Spleen (tissue), 11 donors: ENCODE measurements at regions not wholly inside any gene's neighbourhood (a gene's known extent, or its start where the extent isn't known, plus 50 kb on each side); places are given as distances from the start of the nearest gene placed in this dataset.

Experiments used
- DNase-seq: peaks from one replicate; pipeline ENCODE4 v3.0.0-alpha.2; 2020
- H3K27ac ChIP-seq, 8 donors: fragments of 200-600 bp; sonication (generic) in 7 of 8; 1 replicate in 4 of 8; 2 replicates in 4 of 8; pipeline versions ENCODE4 v1.5.0 to v1.8.0; 2016 to 2021; ENCODE audit warnings: inconsistent platforms in 4 of 8, mild to moderate bottlenecking in 4 of 8, moderate library complexity in 1 of 8
- H3K27me3 ChIP-seq, 7 donors: fragments of 200-600 bp; sonication (generic) in 6 of 7; replicated peaks in 1 of 7; 1 replicate in 4 of 7; 2 replicates in 3 of 7; pipeline versions ENCODE4 v1.5.0 to v1.8.0; 2016 to 2021; ENCODE audit warnings: inconsistent platforms in 3 of 7, mild to moderate bottlenecking in 1 of 7
- H3K36me3 ChIP-seq, 6 donors: fragments of 200-600 bp; sonication (generic) in 5 of 6; 1 replicate in 4 of 6; 2 replicates in 2 of 6; pipeline versions ENCODE4 v1.5.0 to v1.8.0; 2016 to 2021; ENCODE audit warnings: inconsistent platforms in 2 of 6
- H3K4me1 ChIP-seq, 6 donors: fragments of 200-600 bp; sonication (generic) in 5 of 6; 1 replicate in 3 of 6; 2 replicates in 3 of 6; pipeline versions ENCODE4 v1.5.0 to v1.8.0; 2016 to 2021; ENCODE audit warnings: inconsistent platforms in 3 of 6
- H3K4me3 ChIP-seq, 8 donors: fragments of 200-600 bp; sonication (generic) in 7 of 8; 1 replicate in 4 of 8; 2 replicates in 4 of 8; pipeline versions ENCODE4 v1.5.0 to v1.8.0; 2016 to 2021; ENCODE audit warnings: inconsistent platforms in 4 of 8, mild to moderate bottlenecking in 4 of 8, moderate library complexity in 2 of 8
- H3K9me3 ChIP-seq, 8 donors: fragments of 200-600 bp; sonication (generic) in 7 of 8; 1 replicate in 4 of 8; 2 replicates in 4 of 8; pipeline versions ENCODE4 v1.5.0 to v1.8.0; 2016 to 2021; ENCODE audit warnings: inconsistent platforms in 4 of 8
- POLR2A ChIP-seq, 3 donors: fragments of 450-650 bp; IDR thresholded peaks; one replicate each; pipeline ENCODE4 v1.5.1; 2017; ENCODE audit warnings: antibody characterized with exemption in 3 of 3, mild to moderate bottlenecking in 1 of 3
- POLR2AphosphoS5 ChIP-seq, 3 donors: sonication (generic); formaldehyde crosslinking; IDR thresholded peaks; one replicate each; pipeline ENCODE4 v1.5.1; 2017; ENCODE audit warnings: antibody characterized with exemption in 3 of 3
- WGBS, 5 donors: extraction: QIAGEN DNeasy Blood & Tissue Kit in 3 of 5; methylation state at CpG; one replicate each; pipeline versions ENCODE4 v1.1.5 to v1.1.7; 2013 to 2018; 5-methylcytosine and 5-hydroxymethylcytosine counted together
- intact Hi-C: fragments of 100-400 bp; cut with DNase I; formaldehyde crosslinking; loops from one replicate; pipeline ENCODE4 v1.15.0; 2023; ENCODE audit warnings: low total_unique reads
- TF ChIP-seq, protein P1 (sequence below), 11 experiments: fragments of 200-600 bp in 7 of 11; fragments of 450-650 bp in 4 of 11; sonication (generic) in 4 of 11; IDR thresholded peaks in 8 of 11; conservative IDR thresholded peaks in 3 of 11; 1 replicate in 7 of 11; 2 replicates in 4 of 11; pipeline versions ENCODE4 v1.4.0 to v1.8.0; 2016 to 2021; ENCODE audit warnings: antibody characterized with exemption in 11 of 11, inconsistent platforms in 4 of 11, mild to moderate bottlenecking in 1 of 11
- donor health status: healthy with polysubstance abuse.
- donor health status: DM: no; HTN: no; CAD: no; lungs with moderate emphysema.
- donor health status: DM: no; HTN: no; CAD: no.
- donor health status: Bipolar disorder and iron deficiency.
- donor health status: healthy.
- donor health status: DM: no; HTN: no; CAD: no.
- donor health status: DM: yes; HTN: yes; CAD: no.

DNA sequence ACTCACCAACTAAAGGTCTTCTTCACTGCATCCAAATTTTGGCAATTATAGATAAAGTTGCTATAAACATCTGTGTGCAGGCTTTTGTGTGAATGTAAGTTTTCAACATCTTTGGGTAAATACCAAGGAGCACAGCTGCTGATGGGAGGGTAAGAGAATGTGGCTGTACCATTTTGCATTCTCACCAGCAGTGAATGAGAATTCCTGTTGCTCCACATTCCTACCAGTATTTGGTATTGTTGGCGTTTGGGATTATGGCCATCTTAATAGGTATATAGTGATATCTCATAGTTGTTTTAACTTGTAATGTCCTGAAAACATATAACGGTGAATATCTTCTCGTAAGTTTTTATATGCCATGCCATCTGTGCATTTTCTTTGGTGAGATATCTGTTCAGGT is 69.3 kb downstream of the ILRUN start:
- WGBS, 5 donors, result 96 to 99% (median 97%) methylated on average over 3 of the region's 3 CpGs
- Histone ChIP-seq H3K4me3 (no peak overlapping the region), H3K9me3 (no peaks in the 10 kb centered on the region), H3K27me3 (no peaks in the 10 kb centered on the region), H3K36me3 (peaks cover 0 to 26% (median 0%) of the 10 kb centered on the region in 6 donors), H3K4me1 (no peaks in the 10 kb centered on the region), H3K27ac (no peak overlapping the region)
- no peak for TF ChIP-seq POLR2A (IDR thresholded peaks at IDR 0.05)
- no peak for TF ChIP-seq POLR2AphosphoS5 (IDR thresholded peaks at IDR 0.05)
- TF ChIP-seq, protein P1, sequence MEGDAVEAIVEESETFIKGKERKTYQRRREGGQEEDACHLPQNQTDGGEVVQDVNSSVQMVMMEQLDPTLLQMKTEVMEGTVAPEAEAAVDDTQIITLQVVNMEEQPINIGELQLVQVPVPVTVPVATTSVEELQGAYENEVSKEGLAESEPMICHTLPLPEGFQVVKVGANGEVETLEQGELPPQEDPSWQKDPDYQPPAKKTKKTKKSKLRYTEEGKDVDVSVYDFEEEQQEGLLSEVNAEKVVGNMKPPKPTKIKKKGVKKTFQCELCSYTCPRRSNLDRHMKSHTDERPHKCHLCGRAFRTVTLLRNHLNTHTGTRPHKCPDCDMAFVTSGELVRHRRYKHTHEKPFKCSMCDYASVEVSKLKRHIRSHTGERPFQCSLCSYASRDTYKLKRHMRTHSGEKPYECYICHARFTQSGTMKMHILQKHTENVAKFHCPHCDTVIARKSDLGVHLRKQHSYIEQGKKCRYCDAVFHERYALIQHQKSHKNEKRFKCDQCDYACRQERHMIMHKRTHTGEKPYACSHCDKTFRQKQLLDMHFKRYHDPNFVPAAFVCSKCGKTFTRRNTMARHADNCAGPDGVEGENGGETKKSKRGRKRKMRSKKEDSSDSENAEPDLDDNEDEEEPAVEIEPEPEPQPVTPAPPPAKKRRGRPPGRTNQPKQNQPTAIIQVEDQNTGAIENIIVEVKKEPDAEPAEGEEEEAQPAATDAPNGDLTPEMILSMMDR (IDR thresholded peaks at IDR 0.05 in 8 of 11, conservative IDR thresholded peaks at IDR 0.05 in 3 of 11), result no peak
- intact Hi-C loops, result no loop called here
- DNase-seq, result no peak

DNA sequence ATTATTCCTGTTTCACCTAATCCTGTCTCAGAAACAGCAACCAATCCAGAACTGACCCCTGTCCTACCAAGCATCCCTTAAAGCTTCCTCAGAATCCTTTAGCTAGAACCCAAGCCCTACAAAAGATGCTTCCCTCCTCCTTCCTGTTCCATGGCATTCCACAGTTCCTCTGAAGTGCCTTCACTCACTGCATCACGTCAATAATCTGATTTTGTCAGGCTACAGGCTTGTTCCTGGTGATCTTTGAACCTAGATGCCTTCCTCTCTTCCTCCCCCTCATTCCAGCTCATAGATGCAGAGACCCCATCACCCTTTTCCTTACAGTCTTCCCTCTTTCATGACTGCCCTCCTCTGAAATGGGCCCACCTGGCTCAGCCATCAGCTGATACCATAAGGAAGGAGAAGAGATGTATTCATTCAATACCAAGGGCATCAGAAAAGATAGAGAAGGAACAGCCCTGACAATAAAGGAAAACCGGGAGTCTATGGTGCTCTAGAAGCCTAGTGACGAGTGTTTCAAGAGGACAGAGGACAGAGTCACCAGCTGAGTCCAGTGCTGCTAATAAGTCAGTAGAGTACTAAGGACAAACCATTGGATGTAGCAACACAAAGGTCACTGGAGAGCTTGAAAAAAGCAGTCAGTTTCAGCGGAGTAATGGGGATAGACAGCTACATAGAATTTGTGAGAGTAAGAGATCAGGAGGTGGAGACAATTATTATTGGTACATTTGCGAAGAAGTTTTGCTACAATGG is 62.5 kb upstream of the SPDEF start:
- intact Hi-C loops, result loop anchor here (10.0 kb wide), 1 partner anchor 424 kb away; no protein-coding TSS in a partner anchor
- no peak for DNase-seq
- peaks cover 0 to 29% (median 0%) of the 10 kb centered on the region in 6 donors for H3K36me3 ChIP-seq
- H3K27ac ChIP-seq, result no peak overlapping the region
- no peaks in the 10 kb centered on the region for H3K27me3 ChIP-seq
- TF ChIP-seq POLR2AphosphoS5 (IDR thresholded peaks at IDR 0.05) (no peak), POLR2A (IDR thresholded peaks at IDR 0.05) (no peak)
- TF ChIP-seq, protein P1 (IDR thresholded peaks at IDR 0.05 in 8 of 11, conservative IDR thresholded peaks at IDR 0.05 in 3 of 11), result no peak
- H3K9me3 ChIP-seq, result no peaks in the 10 kb centered on the region
- H3K4me3 ChIP-seq, result no peak overlapping the region
- peaks cover 5 to 42% (median 21%) of the 10 kb centered on the region in 6 donors for H3K4me1 ChIP-seq
- WGBS, 5 donors, result 86 to 91% (median 89%) methylated on average over 5 of the region's 5 CpGs

DNA sequence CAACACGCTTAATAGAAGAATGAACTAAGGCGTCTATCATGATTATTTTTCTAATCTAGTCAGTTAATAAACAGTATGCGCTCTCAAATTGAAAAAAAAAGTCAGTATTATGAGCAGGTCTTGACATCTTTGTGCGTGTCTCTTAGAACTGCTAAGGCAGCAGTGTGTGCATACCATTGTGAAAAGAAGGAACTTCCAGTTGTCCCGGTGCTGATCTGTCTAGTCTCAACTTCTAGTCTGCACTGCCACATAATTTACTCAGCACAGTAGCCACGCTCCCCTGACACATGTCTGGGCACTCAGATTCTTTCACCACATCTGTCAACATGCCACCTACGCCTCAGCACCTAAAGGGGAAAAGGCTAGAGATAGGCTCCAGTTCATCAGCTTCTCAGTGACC is 61.1 kb upstream of the SPDEF start:
- WGBS, 5 donors, result 84 to 94% (median 88%) methylated on average over 7 of the region's 7 CpGs
- TF ChIP-seq POLR2AphosphoS5 (IDR thresholded peaks at IDR 0.05) (no peak), POLR2A (IDR thresholded peaks at IDR 0.05) (no peak)
- TF ChIP-seq, protein P1 (IDR thresholded peaks at IDR 0.05 in 8 of 11, conservative IDR thresholded peaks at IDR 0.05 in 3 of 11), result no peak
- Histone ChIP-seq H3K27me3 (no peaks in the 10 kb centered on the region), H3K4me1 (peaks cover 5 to 42% (median 21%) of the 10 kb centered on the region in 6 donors), H3K36me3 (peaks cover 0 to 30% (median 0%) of the 10 kb centered on the region in 6 donors), H3K9me3 (no peaks in the 10 kb centered on the region), H3K4me3 (no peak overlapping the region), H3K27ac (no peak overlapping the region)
- DNase-seq, result no peak
- intact Hi-C loops, result loop anchor here (10.0 kb wide), 1 partner anchor 422 kb away; no protein-coding TSS in a partner anchor

DNA sequence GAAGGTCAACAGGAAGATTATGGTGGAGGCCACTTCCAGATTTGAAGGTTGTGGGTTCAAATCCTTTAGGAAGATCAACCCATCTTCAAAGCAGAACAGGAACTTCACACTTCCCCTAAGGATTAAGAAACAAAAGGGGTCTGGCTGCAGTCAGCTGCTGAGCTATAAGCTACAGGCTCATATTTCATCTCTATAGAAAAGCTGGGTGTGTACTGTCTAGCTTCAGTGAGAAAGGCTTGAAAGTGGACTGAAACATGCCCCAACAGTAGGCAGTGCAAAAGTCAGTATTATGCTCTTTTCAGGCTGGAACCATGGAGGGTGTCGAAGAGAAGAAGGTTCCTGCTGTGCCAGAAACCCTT is 60.1 kb upstream of the SPDEF start:
- intact Hi-C loops, result loop anchor here (10.0 kb wide), 1 partner anchor 421 kb away; no protein-coding TSS in a partner anchor
- Histone ChIP-seq H3K27ac (no peak overlapping the region), H3K4me3 (no peak overlapping the region), H3K4me1 (peaks cover 5 to 42% (median 21%) of the 10 kb centered on the region in 6 donors), H3K27me3 (no peaks in the 10 kb centered on the region), H3K9me3 (no peaks in the 10 kb centered on the region), H3K36me3 (peaks cover 0 to 30% (median 0%) of the 10 kb centered on the region in 6 donors)
- no peak for TF ChIP-seq POLR2A (IDR thresholded peaks at IDR 0.05)
- TF ChIP-seq POLR2AphosphoS5 (IDR thresholded peaks at IDR 0.05), result no peak
- TF ChIP-seq, protein P1 (IDR thresholded peaks at IDR 0.05 in 8 of 11, conservative IDR thresholded peaks at IDR 0.05 in 3 of 11), result no peak
- no peak for DNase-seq
- WGBS, 5 donors, result 93 to 100% (median 97%) methylated on average over 1 of the region's 1 CpG
